GM04503 (cell line): ENCODE measurements at regions not wholly inside any gene's neighbourhood (a gene's known extent, or its start where the extent isn't known, plus 50 kb on each side); places are given as distances from the start of the nearest gene placed in this dataset.
"Not testable (repeated sequence)": the region's sequence is repeated elsewhere in the genome, so short reads cannot be mapped to it uniquely, and the experiment has no call there.

Source experiments
- DNase-seq: peaks from one replicate; pipeline ENCODE4 v3.0.0-alpha.2; 2012; ENCODE audit warnings: low read depth

DNA sequence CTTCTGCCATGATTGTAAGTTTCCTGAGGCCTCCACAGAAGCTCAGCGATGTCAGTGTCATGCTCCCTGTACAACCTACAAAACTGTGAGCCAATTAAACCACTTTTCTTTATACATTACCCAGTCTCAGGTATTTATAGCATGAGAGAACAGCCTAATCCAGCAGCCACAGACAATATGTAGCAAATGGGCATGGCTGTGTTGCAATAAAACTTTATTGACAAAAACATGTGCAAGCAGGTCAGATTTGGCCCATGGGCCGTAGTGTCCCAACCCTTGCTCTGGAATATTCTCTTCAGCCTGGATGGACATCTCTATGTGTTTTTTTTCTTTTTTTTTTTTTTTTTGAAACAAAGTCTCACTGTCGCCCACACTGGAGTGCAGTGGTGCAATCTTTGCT, 60.9 kb upstream of the EEF2KMT start:
- DNase-seq = no peak

DNA sequence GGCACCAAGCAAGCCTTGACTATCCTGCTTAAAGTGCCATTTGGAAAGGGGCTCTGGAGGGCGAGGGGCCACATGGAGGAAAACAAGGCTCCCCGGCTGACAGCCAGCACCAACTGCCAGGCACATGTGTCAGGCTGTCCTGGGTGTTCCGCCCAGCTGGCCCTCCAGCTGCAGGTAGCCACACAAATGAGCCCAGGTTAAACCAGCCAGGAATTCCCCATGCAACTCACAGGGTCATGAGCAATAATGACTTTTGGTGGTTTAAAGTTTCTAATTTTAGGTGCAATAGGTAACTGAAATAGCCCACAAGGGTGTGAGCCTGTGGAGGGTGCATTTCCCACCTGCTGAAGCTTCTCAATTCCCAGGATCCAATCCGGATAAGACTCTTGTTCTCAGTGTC, 58.9 kb upstream of the EEF2KMT start:
- not testable (repeated sequence) for DNase-seq

DNA sequence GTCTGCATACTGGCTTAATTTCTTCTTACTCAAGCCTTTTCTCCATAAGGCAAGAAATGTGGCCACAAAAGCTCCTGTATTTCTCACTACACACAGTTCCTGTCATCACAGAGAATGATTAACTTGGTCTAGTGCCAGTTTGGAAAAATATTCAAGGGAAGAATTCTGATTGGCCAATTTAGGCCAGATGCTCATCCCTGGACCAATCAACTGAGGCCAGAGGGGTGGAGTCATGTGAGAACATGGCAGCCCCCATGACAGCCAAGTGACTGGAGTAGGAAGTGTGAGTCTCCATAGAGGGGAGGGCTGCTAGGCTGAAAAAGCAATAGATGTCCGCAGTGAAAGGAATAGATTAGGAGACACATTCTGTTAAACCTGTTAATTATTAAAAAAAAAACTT, 56.4 kb upstream of the EEF2KMT start:
- not testable (repeated sequence) for DNase-seq

DNA sequence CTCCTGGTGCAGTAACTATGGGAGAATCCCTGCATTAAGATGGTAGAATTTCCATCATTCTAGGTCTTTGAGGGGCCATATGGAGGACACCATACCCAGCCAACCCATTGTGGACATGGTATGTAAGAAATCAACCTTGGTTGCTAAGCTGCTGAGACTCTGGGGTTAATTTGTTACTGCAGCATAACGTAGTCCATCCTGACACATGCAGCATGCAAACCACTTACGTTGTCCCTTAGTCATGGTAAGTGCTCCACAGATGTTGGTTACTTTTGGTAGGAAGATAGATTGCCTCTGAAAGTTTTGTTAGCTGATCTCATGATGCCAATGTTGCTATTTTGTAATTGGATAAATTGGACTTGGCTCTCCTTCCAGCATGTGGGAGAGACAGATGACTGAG, 53.8 kb upstream of the EEF2KMT start:
- not testable (repeated sequence) for DNase-seq
